GM20000 (cell line): ENCODE measurements at regions not wholly inside any gene's neighbourhood (a gene's known extent, or its start where the extent isn't known, plus 50 kb on each side); places are given as distances from the start of the nearest gene placed in this dataset.

Experiments
- DNase-seq: peaks from one replicate; pipeline ENCODE4 v3.0.0; 2012; ENCODE audit warnings: low spot score
- CTCF ChIP-seq: IDR thresholded peaks from 2 replicates; pipeline ENCODE4 v1.5.1; 2012; ENCODE audit warnings: mild to moderate bottlenecking, control low read depth; ENCODE audit errors: extremely low read depth, missing control alignments

- no peak for TF ChIP-seq CTCF
- DNase-seq: no peak
These were observed 63.2 kb upstream of the TOP3B start for GRCh38 chr22:22045571-22046335.

- TF ChIP-seq CTCF: no peak
- no peak for DNase-seq
These were observed 61.6 kb upstream of the TOP3B start for GRCh38 chr22:22044153-22044552.

GRCh38 chr22:22043296-22044078 is 60.9 kb upstream of the TOP3B start:
- DNase-seq: peak; percentile 61
- TF ChIP-seq CTCF: no peak

GRCh38 chr22:22042599-22043295 is 60.2 kb upstream of the TOP3B start:
- no peak for DNase-seq
- TF ChIP-seq CTCF: no peak

GRCh38 chr22:22042009-22042408 is 59.4 kb upstream of the TOP3B start:
- DNase-seq: no peak
- TF ChIP-seq CTCF: no peak

GRCh38 chr22:22040908-22041307 is 58.3 kb upstream of the TOP3B start:
- TF ChIP-seq CTCF: no peak
- DNase-seq: no peak

- no peak for TF ChIP-seq CTCF
These were observed 57.9 kb upstream of the TOP3B start for GRCh38 chr22:22040472-22040871.

More at GRCh38 chr22:22040472-22040871, 57.9 kb upstream of the TOP3B start:
- no peak for DNase-seq
